ENCODE measurements at regions not wholly inside any gene's neighbourhood (a gene's known extent, or its start where the extent isn't known, plus 50 kb on each side); places are given as distances from the start of the nearest gene placed in this dataset.

GRCh38 chr1:115139381-115139780, 50.1 kb upstream of the TSPAN2 start:
- DNase-seq = no peak

Data from fibroblast of skin of abdomen (primary cell).